Esophagus squamous epithelium (tissue), 4 donors: ENCODE measurements at regions not wholly inside any gene's neighbourhood (a gene's known extent, or its start where the extent isn't known, plus 50 kb on each side); places are given as distances from the start of the nearest gene placed in this dataset.

ENCODE experiments used
- CTCF ChIP-seq, 6 experiments: fragments of 450-650 bp in 4 of 6; fragments of 200-600 bp in 2 of 6; sonication (generic) in 2 of 6; IDR thresholded peaks; one replicate each; pipeline ENCODE4 v1.5.1; 2016 to 2019; ENCODE audit warnings: antibody characterized with exemption in 6 of 6, mild to moderate bottlenecking in 4 of 6, moderate library complexity in 4 of 6
- POLR2A ChIP-seq, 4 donors: fragments of 450-650 bp; IDR thresholded peaks; one replicate each; pipeline ENCODE4 v1.6.1; 2017; ENCODE audit warnings: antibody characterized with exemption in 4 of 4, mild to moderate bottlenecking in 4 of 4, moderate library complexity in 3 of 4

DNA sequence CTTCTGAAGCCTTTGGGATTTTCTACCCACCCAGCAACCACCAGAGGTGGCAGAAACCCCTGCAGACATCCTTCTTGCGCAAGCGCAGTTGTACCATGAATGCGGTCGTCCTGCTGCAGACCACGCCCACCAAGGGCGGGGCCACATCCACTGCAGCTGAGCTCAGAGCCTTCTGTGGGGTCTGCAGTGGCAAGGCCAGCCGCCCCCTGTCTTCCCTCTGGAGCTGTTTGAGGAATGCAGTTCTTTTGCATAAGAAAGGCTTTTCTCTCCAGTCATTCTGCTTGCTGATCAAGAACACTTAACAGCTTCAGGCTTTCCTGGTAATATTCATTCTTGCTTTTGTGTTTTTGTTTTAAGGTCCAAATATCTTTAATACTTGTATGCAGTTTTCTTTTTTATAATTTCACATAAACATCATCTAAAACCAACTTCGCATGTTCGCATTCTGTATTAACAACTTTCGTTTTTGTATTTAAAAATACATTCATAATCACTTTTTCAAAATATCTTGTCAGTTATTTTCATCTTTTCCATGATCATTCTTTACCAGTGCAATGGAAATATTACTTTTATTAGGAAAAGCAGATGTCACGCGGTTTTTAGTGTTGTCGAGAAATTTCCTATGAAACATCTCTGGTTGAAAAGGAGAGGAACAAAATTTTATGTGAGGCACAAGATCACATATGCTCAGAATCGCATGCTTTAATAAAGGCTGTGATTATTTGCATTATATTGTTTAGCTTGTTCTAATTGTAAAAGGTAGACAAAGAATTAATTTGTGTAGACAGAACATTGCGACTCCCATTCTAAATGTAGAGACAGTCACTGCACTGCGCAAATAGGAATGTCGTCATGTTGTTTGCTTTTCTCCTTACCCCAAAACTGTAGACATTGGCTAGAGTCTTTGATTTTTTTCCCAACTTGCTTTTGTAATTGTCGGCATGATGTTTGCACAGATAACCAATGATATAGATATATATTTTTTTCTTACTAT is 98.1 kb upstream of the SNRPN start:
- TF ChIP-seq CTCF (IDR thresholded peaks at IDR 0.05) (no peak), POLR2A (IDR thresholded peaks at IDR 0.05) (no peak)
